SK-N-MC (cell line): ENCODE measurements at regions not wholly inside any gene's neighbourhood (a gene's known extent, or its start where the extent isn't known, plus 50 kb on each side); places are given as distances from the start of the nearest gene placed in this dataset.

Source experiments
- EZH2 ChIP-seq: fragments of 200-600 bp; sonication (generic); IDR thresholded peaks from one replicate; pipeline ENCODE4 v1.6.1; 2017; ENCODE audit warnings: antibody characterized with exemption
- POLR2AphosphoS5 ChIP-seq: IDR thresholded peaks from 2 replicates; pipeline ENCODE4 v1.6.1; 2012; ENCODE audit warnings: mild to moderate bottlenecking, low read depth, low read length, borderline replicate concordance

- TF ChIP-seq EZH2 (no peak), POLR2AphosphoS5 (no peak)
These were observed 393.3 kb upstream of the TNRC6C start for GRCh38 chr17:77565166-77565565.
